GM21619 (cell line): ENCODE measurements at regions not wholly inside any gene's neighbourhood (a gene's known extent, or its start where the extent isn't known, plus 50 kb on each side); places are given as distances from the start of the nearest gene placed in this dataset.

Experiments used
- ATAC-seq: cut with Tn5 transposase; IDR thresholded peaks from one replicate; pipeline ENCODE4 v1.9.1; 2021; ENCODE audit not compliant: unreplicated experiment

- no peak for ATAC-seq
Observed at GRCh38 chr18:1914489-1914888, 656.8 kb downstream of the METTL4 start.

DNA sequence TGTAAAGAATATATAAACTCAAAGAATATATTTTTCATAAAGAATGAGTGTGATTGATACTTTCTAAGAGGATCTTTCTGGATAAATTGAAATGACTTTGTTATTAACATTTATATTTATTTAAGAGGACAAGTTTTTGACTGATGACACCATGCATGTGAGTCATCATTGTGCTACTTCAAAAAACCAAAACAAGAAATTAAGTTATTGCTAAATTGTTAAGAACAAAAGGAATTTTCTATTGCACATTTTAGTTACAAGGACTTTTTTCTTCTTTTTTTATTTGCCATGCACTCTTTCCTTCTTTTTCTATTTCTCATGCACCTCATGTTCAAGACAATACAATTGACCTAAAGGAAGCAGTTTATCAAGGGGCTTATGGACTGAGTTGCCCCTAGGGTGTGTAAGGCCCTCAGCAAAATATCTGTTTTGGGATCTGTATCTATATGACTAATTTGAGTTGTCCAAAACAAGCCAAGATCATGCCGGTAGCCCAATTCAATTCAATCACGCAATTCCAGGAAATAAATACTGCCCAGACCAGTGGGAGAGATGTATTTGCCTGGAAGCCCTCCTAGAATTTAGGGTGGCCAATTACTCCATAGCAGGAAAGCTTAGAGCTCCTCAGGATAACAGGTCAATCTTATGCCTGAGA, 654.3 kb downstream of the METTL4 start:
- ATAC-seq, result no peak

DNA sequence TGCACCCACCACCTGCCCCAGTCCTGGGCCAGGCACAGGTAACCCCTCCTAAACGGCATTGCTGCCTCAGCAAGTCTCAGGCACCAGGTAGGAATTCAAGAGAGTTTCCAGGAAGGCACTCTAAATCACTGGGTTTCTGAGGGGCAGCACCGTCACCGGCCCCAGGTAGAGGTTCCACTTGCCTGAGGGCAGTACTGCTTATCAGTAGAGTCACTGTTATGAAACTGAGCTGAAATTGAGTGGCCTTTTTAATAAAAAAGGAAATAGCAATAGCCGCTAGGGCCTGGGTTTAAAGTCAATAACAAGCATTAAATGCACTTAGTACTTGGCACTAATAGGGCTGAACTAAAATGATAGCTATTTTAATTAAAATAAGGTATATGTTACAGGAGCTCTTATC, 653.7 kb downstream of the METTL4 start:
- ATAC-seq, result no peak

GRCh38 chr18:1922066-1922465, 649.2 kb downstream of the METTL4 start:
- no peak for ATAC-seq

GRCh38 chr18:1928711-1929110, 642.6 kb downstream of the METTL4 start:
- no peak for ATAC-seq

- ATAC-seq, result no peak
Observed at GRCh38 chr18:1929720-1930119, 641.6 kb downstream of the METTL4 start.

GRCh38 chr18:1930291-1931270, 640.7 kb downstream of the METTL4 start:
- ATAC-seq, result no peak

- no peak for ATAC-seq
Observed at GRCh38 chr18:1952486-1952885, 618.8 kb downstream of the METTL4 start.

DNA sequence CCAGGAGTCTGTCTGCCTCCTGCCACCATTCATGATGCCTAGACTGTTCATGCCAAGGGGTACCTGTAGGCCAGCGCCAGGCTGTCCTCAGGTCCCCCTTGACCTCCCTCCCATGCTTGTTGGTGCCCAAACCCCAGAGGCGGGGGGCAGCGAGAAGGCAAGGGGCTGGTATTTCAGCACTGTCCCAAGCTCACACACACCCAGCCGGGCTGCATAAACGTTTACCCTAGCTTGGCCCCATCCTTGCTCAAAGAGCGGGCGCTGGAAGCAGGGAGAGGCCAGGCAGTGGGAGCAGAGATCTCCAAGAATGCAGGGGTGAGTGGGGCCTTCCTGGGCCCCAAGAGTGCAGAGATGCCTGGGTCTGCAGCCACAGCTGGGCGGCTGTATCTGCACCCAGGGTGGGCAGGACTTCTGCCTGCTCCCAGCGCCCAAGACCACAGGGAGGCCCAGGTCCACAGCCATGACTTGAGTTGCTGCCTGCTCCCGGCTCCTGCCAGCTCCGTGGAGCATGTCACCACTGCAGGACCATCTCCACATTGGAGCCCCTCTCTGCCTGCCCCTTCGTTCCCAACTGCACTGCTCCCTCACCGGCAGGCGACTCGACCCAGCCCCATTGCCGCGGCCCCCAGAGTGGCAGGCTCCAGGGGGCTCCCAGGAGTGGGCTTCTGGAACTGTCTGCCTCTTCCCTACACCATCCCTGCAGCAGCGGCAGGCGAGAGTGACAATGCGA, 616.6 kb downstream of the METTL4 start:
- no peak for ATAC-seq

DNA sequence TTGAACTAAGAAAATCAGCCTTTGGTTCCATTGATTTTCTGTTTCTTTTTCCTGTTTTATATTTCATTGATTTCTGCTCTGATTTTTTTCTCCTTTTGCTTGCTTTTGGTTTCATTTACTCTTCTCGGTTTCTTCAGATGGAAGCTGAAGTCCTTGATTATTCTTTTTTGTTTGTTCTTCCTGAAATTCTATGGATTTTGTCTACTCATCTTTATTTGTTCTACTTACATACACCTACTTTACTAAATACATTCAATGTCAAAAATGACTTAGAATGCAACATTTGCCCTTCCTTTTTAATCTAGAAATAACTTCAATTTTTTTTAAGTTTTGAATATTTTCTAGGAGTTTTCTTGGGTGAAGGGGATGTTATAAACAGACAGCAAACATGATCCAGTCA, 612.5 kb downstream of the METTL4 start:
- no peak for ATAC-seq

GRCh38 chr18:1965016-1965415, 606.3 kb downstream of the METTL4 start:
- ATAC-seq, result no peak

- ATAC-seq, result no peak
Observed at GRCh38 chr18:1965541-1965940, 605.8 kb downstream of the METTL4 start.

- ATAC-seq, result no peak
Observed at GRCh38 chr18:1968801-1969498, 602.4 kb downstream of the METTL4 start.

DNA sequence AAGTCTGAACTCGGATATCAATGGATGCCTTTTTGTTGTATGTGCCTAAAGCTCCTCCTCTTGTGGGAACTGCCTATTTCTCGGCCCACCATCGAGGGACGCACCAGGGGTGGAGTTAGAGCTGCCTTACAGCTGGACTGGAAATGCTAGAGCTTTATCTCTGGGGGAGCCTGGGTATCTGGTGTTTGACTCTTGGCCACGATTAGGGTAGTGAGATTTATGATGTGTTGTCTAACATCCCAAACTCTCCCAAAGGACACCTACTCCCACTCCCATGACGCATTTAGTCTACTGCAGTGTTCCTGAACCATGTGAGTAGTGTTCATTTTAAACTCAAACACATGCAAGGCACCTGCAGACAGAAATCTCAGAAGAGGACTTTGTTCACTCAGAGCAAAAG, 594.8 kb downstream of the METTL4 start:
- no peak for ATAC-seq

DNA sequence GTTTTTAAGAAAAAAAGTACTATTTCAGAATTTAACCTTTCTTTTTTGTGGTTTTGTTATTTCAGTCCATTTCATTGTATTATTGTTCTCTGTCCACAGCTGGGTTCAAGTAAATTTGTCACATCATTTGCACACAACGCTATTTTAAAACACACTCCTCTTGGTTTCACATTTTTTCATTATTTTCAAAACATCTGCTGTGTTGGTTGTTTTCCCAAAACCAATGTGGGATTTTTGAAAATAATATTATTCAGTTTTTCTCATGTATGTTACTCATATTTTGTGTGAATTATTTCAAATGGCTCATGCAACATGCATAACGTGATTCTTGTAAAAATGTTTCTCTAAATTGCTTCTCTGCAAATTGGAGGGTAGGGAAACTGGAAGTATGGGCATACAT, 589.2 kb downstream of the METTL4 start:
- no peak for ATAC-seq

- no peak for ATAC-seq
Observed at GRCh38 chr18:1983746-1984515, 587.4 kb downstream of the METTL4 start.

DNA sequence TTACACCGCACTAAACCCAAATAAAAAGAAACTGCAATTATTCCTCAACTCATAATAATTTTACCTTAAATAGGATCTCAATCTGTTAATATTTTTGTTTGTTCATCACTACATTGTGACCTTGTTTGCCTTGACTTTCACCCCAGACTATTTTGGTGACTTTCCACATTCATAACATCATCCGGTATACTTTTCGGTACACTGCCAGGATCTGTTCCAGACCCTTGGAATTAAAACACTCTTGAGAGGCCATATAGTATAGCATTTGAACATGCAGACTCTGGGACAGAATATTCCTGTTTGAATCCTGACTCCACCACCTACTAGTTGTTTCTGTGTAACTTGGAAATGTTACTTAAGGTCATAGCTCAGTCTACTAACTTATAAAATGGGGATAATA, 577.4 kb downstream of the METTL4 start:
- no peak for ATAC-seq

GRCh38 chr18:1994471-1994870, 576.8 kb downstream of the METTL4 start:
- no peak for ATAC-seq

- ATAC-seq, result no peak
Observed at GRCh38 chr18:1995041-1995612, 576.2 kb downstream of the METTL4 start.

- ATAC-seq, result no peak
Observed at GRCh38 chr18:1998121-1998520, 573.2 kb downstream of the METTL4 start.
